22Rv1 (cell line): ENCODE measurements at regions not wholly inside any gene's neighbourhood (a gene's known extent, or its start where the extent isn't known, plus 50 kb on each side); places are given as distances from the start of the nearest gene placed in this dataset.

Experiments used
- ZFX ChIP-seq: fragments of 450-650 bp; IDR thresholded peaks from 2 replicates; pipeline ENCODE4 v1.6.1; 2017; ENCODE audit warnings: antibody characterized with exemption, borderline replicate concordance
- TF ChIP-seq, protein P1 (sequence below): fragments of 450-650 bp; IDR thresholded peaks from 2 replicates; pipeline ENCODE4 v1.5.1; 2017; ENCODE audit warnings: mild to moderate bottlenecking

DNA sequence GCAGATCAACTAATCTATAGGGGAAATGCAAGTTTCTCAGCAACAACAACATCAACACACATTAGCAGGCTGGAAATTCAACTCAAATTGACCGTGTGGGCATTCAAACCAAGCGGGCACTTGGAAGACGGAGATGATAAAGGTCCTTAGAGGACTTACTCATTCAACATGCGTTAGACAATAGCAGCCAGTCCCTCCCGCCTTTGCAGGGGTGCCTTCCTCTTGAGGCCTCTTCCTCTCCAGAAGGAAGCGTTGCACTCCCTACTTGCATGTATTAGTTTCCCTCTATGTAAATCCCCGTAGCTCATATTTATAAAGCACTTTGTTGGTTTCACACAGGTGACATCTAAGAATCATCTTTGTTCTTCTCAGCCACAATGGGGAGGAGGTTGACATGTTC, 300.8 kb upstream of the STXBP5 start:
- TF ChIP-seq, protein P1, sequence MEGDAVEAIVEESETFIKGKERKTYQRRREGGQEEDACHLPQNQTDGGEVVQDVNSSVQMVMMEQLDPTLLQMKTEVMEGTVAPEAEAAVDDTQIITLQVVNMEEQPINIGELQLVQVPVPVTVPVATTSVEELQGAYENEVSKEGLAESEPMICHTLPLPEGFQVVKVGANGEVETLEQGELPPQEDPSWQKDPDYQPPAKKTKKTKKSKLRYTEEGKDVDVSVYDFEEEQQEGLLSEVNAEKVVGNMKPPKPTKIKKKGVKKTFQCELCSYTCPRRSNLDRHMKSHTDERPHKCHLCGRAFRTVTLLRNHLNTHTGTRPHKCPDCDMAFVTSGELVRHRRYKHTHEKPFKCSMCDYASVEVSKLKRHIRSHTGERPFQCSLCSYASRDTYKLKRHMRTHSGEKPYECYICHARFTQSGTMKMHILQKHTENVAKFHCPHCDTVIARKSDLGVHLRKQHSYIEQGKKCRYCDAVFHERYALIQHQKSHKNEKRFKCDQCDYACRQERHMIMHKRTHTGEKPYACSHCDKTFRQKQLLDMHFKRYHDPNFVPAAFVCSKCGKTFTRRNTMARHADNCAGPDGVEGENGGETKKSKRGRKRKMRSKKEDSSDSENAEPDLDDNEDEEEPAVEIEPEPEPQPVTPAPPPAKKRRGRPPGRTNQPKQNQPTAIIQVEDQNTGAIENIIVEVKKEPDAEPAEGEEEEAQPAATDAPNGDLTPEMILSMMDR, result no peak
- no peak for TF ChIP-seq ZFX
